ENCODE measurements at regions not wholly inside any gene's neighbourhood (a gene's known extent, or its start where the extent isn't known, plus 50 kb on each side); places are given as distances from the start of the nearest gene placed in this dataset.

DNA sequence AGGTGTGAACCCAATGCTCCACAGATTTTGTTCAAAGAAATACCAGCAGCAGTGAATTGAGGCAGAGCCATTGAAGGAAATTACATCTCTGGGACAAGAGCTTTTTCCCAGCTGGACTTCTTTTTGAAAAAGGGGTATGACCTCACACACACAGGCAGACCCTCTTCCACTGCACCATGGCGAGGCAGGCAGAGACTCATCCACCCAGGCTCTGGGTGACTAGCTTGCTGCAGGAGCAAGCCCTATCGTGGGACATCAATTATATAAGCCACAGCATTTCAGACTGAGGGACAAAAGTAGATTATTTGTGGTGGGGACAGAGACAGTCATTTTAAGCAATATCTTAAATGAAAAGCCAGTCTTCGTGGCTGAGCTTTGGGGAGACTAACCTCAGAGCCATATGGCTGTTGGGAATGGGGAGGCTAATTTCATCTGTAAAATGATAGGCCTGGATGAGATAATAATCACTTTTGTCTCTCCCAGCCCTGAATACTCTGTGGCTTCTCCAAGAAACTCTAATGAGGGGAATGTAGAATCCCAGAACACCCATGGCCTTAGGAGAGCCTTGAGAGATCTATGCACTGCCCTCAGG lies 113.1 kb upstream of the TNC start:
- TF ChIP-seq, protein P1, sequence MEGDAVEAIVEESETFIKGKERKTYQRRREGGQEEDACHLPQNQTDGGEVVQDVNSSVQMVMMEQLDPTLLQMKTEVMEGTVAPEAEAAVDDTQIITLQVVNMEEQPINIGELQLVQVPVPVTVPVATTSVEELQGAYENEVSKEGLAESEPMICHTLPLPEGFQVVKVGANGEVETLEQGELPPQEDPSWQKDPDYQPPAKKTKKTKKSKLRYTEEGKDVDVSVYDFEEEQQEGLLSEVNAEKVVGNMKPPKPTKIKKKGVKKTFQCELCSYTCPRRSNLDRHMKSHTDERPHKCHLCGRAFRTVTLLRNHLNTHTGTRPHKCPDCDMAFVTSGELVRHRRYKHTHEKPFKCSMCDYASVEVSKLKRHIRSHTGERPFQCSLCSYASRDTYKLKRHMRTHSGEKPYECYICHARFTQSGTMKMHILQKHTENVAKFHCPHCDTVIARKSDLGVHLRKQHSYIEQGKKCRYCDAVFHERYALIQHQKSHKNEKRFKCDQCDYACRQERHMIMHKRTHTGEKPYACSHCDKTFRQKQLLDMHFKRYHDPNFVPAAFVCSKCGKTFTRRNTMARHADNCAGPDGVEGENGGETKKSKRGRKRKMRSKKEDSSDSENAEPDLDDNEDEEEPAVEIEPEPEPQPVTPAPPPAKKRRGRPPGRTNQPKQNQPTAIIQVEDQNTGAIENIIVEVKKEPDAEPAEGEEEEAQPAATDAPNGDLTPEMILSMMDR (IDR thresholded peaks at IDR 0.05; ENCODE audit: low read depth, low read length): no peak
- Histone ChIP-seq H3K36me3 (no peaks in the 10 kb centered on the region), H3K27me3 (ENCODE audit: insufficient read depth, low read depth, severe bottlenecking) (no peaks in the 10 kb centered on the region), H3K4me3 (ENCODE audit: low read depth, low read length) (no peak overlapping the region), H3K9me3 (ENCODE audit: severe bottlenecking) (peaks cover 5% of the 10 kb centered on the region), H3K27ac (peak overlapping the region; percentile 31)
- no peak for DNase-seq

DNA sequence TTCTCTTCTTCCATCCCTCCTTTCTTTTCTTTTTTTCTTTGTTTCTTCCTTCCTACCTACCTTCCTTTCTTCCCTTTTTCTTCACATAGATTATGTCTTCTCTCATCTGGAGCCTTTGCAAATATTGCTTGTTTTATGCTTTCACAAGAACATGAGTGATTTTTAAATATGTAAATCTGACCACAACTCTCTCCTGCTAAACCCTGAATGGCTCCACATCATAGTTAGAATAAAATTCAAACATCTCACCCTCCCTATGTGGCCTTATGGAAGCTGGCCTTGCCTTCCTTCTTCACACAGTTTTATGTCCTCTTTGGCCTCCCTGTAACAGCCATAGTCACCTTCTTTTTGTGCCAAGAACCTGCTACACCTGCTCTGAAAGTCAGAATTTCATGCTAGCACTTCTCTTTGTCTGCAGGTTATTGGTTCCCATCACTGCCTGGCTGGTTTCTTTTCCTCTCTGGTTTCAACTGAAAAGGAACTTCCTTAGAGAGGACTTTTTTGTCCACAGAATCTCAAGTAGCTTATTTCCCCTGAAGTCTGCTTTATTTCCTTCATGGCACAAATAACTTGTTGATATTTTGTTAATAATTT lies 114.3 kb upstream of the TNC start:
- no peaks in the 10 kb centered on the region for H3K36me3 ChIP-seq
- TF ChIP-seq, protein P1 (IDR thresholded peaks at IDR 0.05; ENCODE audit: low read depth, low read length): no peak
- no peak overlapping the region for H3K27ac ChIP-seq
- H3K4me3 ChIP-seq (ENCODE audit: low read depth, low read length): no peak overlapping the region
- peaks cover 5% of the 10 kb centered on the region for H3K9me3 ChIP-seq (ENCODE audit: severe bottlenecking)
- H3K27me3 ChIP-seq (ENCODE audit: insufficient read depth, low read depth, severe bottlenecking): no peaks in the 10 kb centered on the region
- no peak for DNase-seq

DNA sequence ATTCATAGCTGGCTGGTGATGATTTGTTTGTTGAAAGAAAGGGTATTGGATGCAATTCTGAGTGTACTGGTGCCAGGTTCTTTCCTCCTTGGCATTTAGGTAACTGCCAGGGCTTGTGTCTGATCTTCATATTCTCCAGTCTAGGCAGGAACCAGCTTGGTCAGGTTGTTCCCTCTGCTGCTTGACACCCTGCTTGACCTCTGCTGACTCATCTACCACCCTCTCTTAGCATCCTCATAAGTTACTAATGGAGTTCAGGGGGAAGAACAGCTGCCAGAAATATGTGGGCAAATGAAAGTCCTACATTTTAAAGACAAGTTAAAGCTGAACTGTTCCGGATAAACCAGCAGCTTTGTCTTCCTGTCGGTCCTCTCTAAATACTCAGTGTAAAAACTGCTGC lies 116.1 kb upstream of the TNC start:
- no peaks in the 10 kb centered on the region for H3K27me3 ChIP-seq (ENCODE audit: insufficient read depth, low read depth, severe bottlenecking)
- no peaks in the 10 kb centered on the region for H3K36me3 ChIP-seq

DNA sequence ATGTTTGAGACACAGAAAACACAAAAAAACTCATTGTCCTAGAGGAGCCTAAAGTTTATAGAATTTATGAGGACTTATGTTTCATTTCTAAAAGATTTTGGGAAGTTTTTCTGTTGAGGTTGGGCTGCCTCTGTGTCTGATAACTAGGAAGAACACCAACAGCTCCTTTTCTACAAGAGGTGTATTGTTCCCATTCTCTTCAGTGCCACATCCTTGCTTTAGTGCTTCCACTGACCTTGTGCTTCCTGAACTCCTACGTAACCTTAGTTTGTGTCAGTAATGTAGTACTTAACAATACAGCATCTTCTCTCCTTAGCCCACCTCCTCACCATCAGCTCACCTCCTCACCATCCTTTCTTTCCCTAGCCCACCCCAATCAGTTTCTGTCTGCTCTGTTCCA lies 117.3 kb upstream of the TNC start:
- DNase-seq: no peak
- no peak overlapping the region for H3K27ac ChIP-seq
- TF ChIP-seq, protein P1 (IDR thresholded peaks at IDR 0.05; ENCODE audit: low read depth, low read length): no peak
- no peaks in the 10 kb centered on the region for H3K27me3 ChIP-seq (ENCODE audit: insufficient read depth, low read depth, severe bottlenecking)
- no peak overlapping the region for H3K4me3 ChIP-seq (ENCODE audit: low read depth, low read length)
- H3K9me3 ChIP-seq (ENCODE audit: severe bottlenecking): no peaks in the 10 kb centered on the region
- H3K36me3 ChIP-seq: no peaks in the 10 kb centered on the region

More for the DNA sequence above, 116.1 kb upstream of the TNC start:
- H3K27ac ChIP-seq: no peak overlapping the region
- TF ChIP-seq, protein P1 (IDR thresholded peaks at IDR 0.05; ENCODE audit: low read depth, low read length): no peak
- peaks cover 2% of the 10 kb centered on the region for H3K9me3 ChIP-seq (ENCODE audit: severe bottlenecking)
- H3K4me3 ChIP-seq (ENCODE audit: low read depth, low read length): no peak overlapping the region
- DNase-seq: no peak

DNA sequence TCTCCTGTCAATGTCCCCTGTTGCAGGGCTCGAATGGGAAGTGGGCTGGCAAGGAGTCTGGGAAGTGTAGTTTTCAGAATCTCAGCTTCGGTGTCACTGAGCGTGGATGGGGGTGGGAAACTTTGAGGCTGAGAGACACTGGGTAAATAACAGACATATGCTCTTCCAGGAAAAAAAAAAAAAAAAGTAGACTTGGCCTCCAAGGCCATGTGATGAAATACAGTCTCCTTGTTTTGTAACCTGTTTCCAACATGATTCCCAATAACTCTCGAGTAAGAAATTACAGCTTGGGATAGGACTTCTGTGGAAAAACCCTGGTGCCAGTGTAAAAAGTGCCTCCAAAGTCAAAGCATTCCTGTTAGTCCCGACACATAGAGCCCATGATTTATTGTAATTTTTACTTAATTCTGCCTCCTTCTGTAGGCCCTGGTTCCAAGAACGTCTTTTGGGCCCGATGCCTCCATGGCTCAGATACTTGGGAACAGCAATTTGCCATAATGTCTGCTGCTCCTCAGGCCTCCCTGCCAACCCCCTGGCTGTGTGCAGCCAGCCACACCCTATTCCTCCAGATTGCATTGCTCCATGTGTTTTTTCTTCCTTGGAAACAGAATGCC lies 119.5 kb upstream of the TNC start:
- no peaks in the 10 kb centered on the region for H3K27me3 ChIP-seq (ENCODE audit: insufficient read depth, low read depth, severe bottlenecking)
- H3K36me3 ChIP-seq: no peaks in the 10 kb centered on the region
- TF ChIP-seq, protein P1 (IDR thresholded peaks at IDR 0.05; ENCODE audit: low read depth, low read length): no peak
- H3K9me3 ChIP-seq (ENCODE audit: severe bottlenecking): no peaks in the 10 kb centered on the region
- H3K27ac ChIP-seq: no peak overlapping the region
- no peak overlapping the region for H3K4me3 ChIP-seq (ENCODE audit: low read depth, low read length)
- no peak for DNase-seq

Data from WERI-Rb-1 (cell line).